GM12873 (cell line): ENCODE measurements at regions not wholly inside any gene's neighbourhood (a gene's known extent, or its start where the extent isn't known, plus 50 kb on each side); places are given as distances from the start of the nearest gene placed in this dataset.

Source experiments
- CTCF ChIP-seq: IDR thresholded peaks from 2 replicates; pipeline ENCODE4 v1.5.1; 2012; ENCODE audit warnings: low read depth, mild to moderate bottlenecking, moderate library complexity, low read length, control low read depth; ENCODE audit not compliant: insufficient read depth; ENCODE audit errors: missing control alignments

- TF ChIP-seq CTCF, result no peak
Measured at GRCh38 chr2:42996528-42996927, 204.1 kb upstream of the HAAO start.

- no peak for TF ChIP-seq CTCF
Measured at GRCh38 chr2:42995752-42996422, 203.5 kb upstream of the HAAO start.

GRCh38 chr2:42987112-42987922 lies 194.9 kb upstream of the HAAO start:
- TF ChIP-seq CTCF, result no peak

GRCh38 chr2:42984617-42985016 lies 192.2 kb upstream of the HAAO start:
- no peak for TF ChIP-seq CTCF

- no peak for TF ChIP-seq CTCF
Measured at GRCh38 chr2:42984081-42984480, 191.7 kb upstream of the HAAO start.

- TF ChIP-seq CTCF, result no peak
Measured at GRCh38 chr2:42980764-42981416, 188.5 kb upstream of the HAAO start.
